Erythroblast (primary cell): ENCODE measurements at regions not wholly inside any gene's neighbourhood (a gene's known extent, or its start where the extent isn't known, plus 50 kb on each side); places are given as distances from the start of the nearest gene placed in this dataset.

Source experiments
- GATA1 ChIP-seq: IDR thresholded peaks from 2 replicates; pipeline ENCODE4 v1.6.1; 2011; ENCODE audit warnings: low read depth, mild to moderate bottlenecking, control low read depth, low read length, moderate library complexity
- POLR2A ChIP-seq: IDR thresholded peaks from 2 replicates; pipeline ENCODE4 v1.6.1; 2011; ENCODE audit warnings: mild to moderate bottlenecking, low read length

- TF ChIP-seq POLR2A (no peak), GATA1 (no peak)
Observed at GRCh38 chr3:8400911-8401310, 100.7 kb upstream of the LMCD1 start.
